Ascending aorta (tissue), 2 donors: ENCODE measurements at regions not wholly inside any gene's neighbourhood (a gene's known extent, or its start where the extent isn't known, plus 50 kb on each side); places are given as distances from the start of the nearest gene placed in this dataset.
"Not testable (repeated sequence)": the region's sequence is repeated elsewhere in the genome, so short reads cannot be mapped to it uniquely, and the experiment has no call there.

Experiments used
- DNase-seq, 2 donors: peaks; one replicate each; pipeline ENCODE4 v3.0.0-alpha.2; 2019; ENCODE audit warnings: low spot score in 2 of 2
- H3K27ac ChIP-seq, 2 donors: fragments of 200-600 bp; sonication (generic); one replicate each; pipeline ENCODE4 v1.5.1; 2016 to 2017; ENCODE audit warnings: mild to moderate bottlenecking in 1 of 2
- H3K27me3 ChIP-seq: fragments of 200-600 bp; sonication (generic); one replicate; pipeline ENCODE4 v1.5.1; 2017
- H3K36me3 ChIP-seq, 2 donors: fragments of 200-600 bp; sonication (generic); one replicate each; pipeline ENCODE4 v1.5.1; 2016
- H3K4me1 ChIP-seq, 2 donors: fragments of 200-600 bp; sonication (generic); one replicate each; pipeline ENCODE4 v1.5.1; 2016 to 2017; ENCODE audit warnings: mild to moderate bottlenecking in 1 of 2
- H3K4me3 ChIP-seq, 2 donors: fragments of 200-600 bp; sonication (generic); one replicate each; pipeline ENCODE4 v1.5.1; 2016 to 2017; ENCODE audit warnings: mild to moderate bottlenecking in 1 of 2
- H3K9me3 ChIP-seq, 2 donors: fragments of 200-600 bp; sonication (generic); one replicate each; pipeline ENCODE4 v1.5.1; 2016
- intact Hi-C: fragments of 100-400 bp; cut with DNase I; formaldehyde crosslinking; loops from one replicate; pipeline ENCODE4 v1.15.1; 2023
- TF ChIP-seq, protein P1 (sequence below), 3 experiments: fragments of 200-600 bp in 2 of 3; fragments of 450-650 bp in 1 of 3; sonication (generic) in 2 of 3; IDR thresholded peaks; one replicate each; pipeline ENCODE4 v1.5.1; 2016 to 2019; ENCODE audit warnings: antibody characterized with exemption in 3 of 3, mild to moderate bottlenecking in 1 of 3, moderate library complexity in 1 of 3

DNA sequence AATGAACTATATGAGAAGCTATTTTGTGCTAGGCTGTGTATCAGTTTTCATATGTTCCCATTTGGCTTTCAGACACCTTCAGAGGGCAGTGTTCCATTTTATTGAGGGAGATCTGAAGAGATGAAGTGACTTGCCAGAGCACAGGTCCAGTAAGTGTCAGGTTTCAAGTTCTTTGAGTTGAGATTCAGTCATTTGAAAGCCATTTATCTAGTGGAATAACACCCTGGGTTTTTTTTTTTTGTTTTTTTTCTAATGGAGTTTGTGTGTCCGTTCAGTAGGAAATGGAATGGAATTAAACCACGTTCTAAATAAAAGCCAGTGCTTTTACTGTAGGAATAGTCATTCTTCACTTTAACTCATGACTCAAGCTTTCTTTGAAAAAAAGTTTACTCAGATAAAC is 652.9 kb upstream of the USP24 start:
- Histone ChIP-seq H3K4me1 (peaks cover 0 to 7% of the 10 kb centered on the region in 2 donors), H3K27me3 (no peaks in the 10 kb centered on the region), H3K9me3 (no peaks in the 10 kb centered on the region), H3K4me3 (no peak overlapping the region), H3K27ac (peak overlapping the region in 1 of 2 donors; percentile 14), H3K36me3 (no peaks in the 10 kb centered on the region)
- TF ChIP-seq, protein P1, sequence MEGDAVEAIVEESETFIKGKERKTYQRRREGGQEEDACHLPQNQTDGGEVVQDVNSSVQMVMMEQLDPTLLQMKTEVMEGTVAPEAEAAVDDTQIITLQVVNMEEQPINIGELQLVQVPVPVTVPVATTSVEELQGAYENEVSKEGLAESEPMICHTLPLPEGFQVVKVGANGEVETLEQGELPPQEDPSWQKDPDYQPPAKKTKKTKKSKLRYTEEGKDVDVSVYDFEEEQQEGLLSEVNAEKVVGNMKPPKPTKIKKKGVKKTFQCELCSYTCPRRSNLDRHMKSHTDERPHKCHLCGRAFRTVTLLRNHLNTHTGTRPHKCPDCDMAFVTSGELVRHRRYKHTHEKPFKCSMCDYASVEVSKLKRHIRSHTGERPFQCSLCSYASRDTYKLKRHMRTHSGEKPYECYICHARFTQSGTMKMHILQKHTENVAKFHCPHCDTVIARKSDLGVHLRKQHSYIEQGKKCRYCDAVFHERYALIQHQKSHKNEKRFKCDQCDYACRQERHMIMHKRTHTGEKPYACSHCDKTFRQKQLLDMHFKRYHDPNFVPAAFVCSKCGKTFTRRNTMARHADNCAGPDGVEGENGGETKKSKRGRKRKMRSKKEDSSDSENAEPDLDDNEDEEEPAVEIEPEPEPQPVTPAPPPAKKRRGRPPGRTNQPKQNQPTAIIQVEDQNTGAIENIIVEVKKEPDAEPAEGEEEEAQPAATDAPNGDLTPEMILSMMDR (IDR thresholded peaks at IDR 0.05), result no peak
- intact Hi-C loops, result no loop called here
- no peak for DNase-seq

DNA sequence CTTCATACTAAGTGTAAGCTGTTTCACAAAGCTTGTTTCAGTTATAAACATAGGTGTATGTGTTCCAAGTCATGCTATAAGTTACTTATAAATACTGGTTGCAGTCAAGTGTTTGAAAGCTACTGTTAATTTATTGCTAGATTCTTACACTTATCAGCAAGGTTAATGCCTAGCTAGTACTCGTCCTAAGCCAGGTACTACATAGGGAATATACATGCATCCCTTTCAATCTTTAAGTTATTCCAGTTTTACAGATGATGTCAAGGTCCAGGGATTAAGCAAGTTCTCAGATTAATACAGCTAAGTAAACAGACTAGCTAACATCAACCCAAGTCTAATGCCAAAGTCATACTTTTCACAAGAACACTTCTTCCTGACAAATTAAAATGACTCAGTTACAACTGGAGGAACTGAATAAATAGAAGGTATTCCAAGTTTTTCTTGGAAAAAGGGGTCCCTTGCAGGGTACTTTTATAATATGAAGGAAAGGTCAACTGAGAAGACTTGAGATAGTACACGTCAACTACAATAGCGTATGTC is 652.2 kb upstream of the USP24 start:
- H3K9me3 ChIP-seq, result no peaks in the 10 kb centered on the region
- intact Hi-C loops, result no loop called here
- H3K27me3 ChIP-seq, result no peaks in the 10 kb centered on the region
- H3K4me3 ChIP-seq, result no peak overlapping the region
- DNase-seq, result no peak
- H3K36me3 ChIP-seq, result no peaks in the 10 kb centered on the region
- H3K27ac ChIP-seq, result peak overlapping the region in 1 of 2 donors; percentile 14
- TF ChIP-seq, protein P1 (IDR thresholded peaks at IDR 0.05), result no peak
- H3K4me1 ChIP-seq, result peaks cover 0 to 7% of the 10 kb centered on the region in 2 donors

GRCh38 chr1:55865778-55866177 is 650.6 kb upstream of the USP24 start:
- H3K4me1 ChIP-seq, H3K27me3 ChIP-seq, intact Hi-C loops, H3K4me3 ChIP-seq, H3K9me3 ChIP-seq, H3K36me3 ChIP-seq, H3K27ac ChIP-seq, DNase-seq: not testable (repeated sequence)

GRCh38 chr1:55864251-55864650 is 649.1 kb upstream of the USP24 start:
- intact Hi-C loops, result no loop called here
- DNase-seq, result no peak
- TF ChIP-seq, protein P1 (IDR thresholded peaks at IDR 0.05), result no peak
- Histone ChIP-seq H3K4me3 (no peak overlapping the region), H3K9me3 (no peaks in the 10 kb centered on the region), H3K27ac (no peak overlapping the region), H3K4me1 (peaks cover 0 to 7% of the 10 kb centered on the region in 2 donors), H3K27me3 (no peaks in the 10 kb centered on the region), H3K36me3 (no peaks in the 10 kb centered on the region)

GRCh38 chr1:55861676-55862340 is 646.6 kb upstream of the USP24 start:
- Histone ChIP-seq H3K9me3 (no peaks in the 10 kb centered on the region), H3K4me1 (no peaks in the 10 kb centered on the region), H3K36me3 (no peaks in the 10 kb centered on the region), H3K27ac (no peak overlapping the region), H3K27me3 (no peaks in the 10 kb centered on the region), H3K4me3 (no peak overlapping the region)
- intact Hi-C loops, result no loop called here
- no peak for DNase-seq
- TF ChIP-seq, protein P1 (IDR thresholded peaks at IDR 0.05), result no peak

DNA sequence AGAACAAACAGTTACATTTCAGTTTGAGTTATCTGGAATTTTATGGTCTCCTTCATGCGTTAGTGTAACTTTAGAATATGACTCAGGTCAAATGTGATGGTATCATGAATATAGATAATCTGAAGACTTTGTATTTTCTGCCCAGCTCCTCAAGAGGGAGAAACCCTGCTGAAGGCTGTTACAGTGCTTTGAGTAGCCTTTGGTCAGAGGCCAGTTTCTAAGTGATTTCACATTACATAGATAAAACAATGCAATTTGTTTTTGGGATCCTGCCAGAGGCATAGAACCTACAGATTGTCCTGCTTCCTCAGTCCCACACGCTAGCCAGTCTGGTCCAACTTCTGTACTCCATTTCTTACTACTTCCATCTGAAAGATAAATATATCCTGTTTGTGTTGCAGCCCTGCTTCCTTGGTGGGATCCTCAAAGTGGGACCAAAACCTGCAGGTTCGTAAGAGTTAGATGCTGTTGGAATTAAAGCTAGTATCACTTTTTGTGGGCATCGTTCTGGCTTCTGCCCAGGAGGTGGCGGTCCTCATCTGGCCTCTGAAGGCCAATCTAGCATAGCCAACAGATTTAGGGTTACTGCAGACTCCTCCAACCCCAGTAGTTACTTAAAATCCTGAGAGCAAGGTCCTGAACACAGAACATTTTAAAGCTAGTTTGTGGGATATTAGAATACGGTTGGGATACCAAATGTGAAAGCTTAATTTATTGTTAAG is 645.8 kb upstream of the USP24 start:
- intact Hi-C loops, result no loop called here
- H3K9me3 ChIP-seq, result no peaks in the 10 kb centered on the region
- H3K27ac ChIP-seq, result no peak overlapping the region
- TF ChIP-seq, protein P1 (IDR thresholded peaks at IDR 0.05), result no peak
- H3K4me1 ChIP-seq, result no peaks in the 10 kb centered on the region
- H3K4me3 ChIP-seq, result no peak overlapping the region
- H3K27me3 ChIP-seq, result no peaks in the 10 kb centered on the region
- no peak for DNase-seq
- no peaks in the 10 kb centered on the region for H3K36me3 ChIP-seq
